D721Med (cell line): ENCODE measurements at regions not wholly inside any gene's neighbourhood (a gene's known extent, or its start where the extent isn't known, plus 50 kb on each side); places are given as distances from the start of the nearest gene placed in this dataset.
"Not testable (repeated sequence)": the region's sequence is repeated elsewhere in the genome, so short reads cannot be mapped to it uniquely, and the experiment has no call there.

Experiments
- DNase-seq: peaks from one replicate; pipeline ENCODE4 v3.0.0; 2011; ENCODE audit warnings: low spot score; ENCODE audit not compliant: insufficient read length
- FAIRE-seq: peaks from 2 replicates; lab custom pipeline; 2011; peaks lifted over from hg19 to GRCh38; lab: Jason Lieb, UNC
- TF ChIP-seq, protein P1 (sequence below): IDR thresholded peaks from 2 replicates; pipeline ENCODE4 v1.5.1; 2012; ENCODE audit warnings: mild to moderate bottlenecking, control low read depth; ENCODE audit not compliant: insufficient read depth; ENCODE audit errors: missing control alignments

DNA sequence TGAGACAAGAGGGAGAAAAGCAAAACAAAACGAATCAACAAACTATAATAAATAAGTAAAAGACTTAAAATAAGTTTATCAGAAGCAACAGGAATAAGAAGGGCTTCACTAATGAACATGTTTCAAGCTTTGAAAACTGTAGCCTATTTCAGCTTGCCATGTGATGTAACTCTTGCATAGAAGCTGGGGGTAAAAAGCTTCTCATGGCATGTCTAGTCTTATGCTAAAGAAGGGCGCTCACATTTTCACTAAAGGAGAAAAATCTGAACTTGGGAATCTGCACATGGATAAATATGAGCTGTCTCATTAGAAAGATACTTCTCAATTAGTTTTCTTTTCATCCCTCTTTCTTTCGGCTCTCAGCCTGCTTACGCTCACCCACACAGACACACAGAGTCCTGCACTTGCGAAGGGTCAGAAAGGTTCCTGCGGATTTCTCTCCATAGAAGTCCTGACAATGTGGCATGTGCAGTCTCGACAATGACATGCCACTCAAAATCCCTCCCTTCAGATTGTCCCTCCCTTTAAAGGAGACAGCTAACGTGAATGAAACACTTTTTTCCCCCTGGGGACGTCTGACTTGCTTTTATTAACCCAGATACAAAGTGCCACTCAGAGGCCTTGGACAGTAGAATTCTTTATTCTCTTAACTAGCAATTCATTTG is 568.9 kb upstream of the NR2F2 start:
- FAIRE-seq: no peak
- TF ChIP-seq, protein P1, sequence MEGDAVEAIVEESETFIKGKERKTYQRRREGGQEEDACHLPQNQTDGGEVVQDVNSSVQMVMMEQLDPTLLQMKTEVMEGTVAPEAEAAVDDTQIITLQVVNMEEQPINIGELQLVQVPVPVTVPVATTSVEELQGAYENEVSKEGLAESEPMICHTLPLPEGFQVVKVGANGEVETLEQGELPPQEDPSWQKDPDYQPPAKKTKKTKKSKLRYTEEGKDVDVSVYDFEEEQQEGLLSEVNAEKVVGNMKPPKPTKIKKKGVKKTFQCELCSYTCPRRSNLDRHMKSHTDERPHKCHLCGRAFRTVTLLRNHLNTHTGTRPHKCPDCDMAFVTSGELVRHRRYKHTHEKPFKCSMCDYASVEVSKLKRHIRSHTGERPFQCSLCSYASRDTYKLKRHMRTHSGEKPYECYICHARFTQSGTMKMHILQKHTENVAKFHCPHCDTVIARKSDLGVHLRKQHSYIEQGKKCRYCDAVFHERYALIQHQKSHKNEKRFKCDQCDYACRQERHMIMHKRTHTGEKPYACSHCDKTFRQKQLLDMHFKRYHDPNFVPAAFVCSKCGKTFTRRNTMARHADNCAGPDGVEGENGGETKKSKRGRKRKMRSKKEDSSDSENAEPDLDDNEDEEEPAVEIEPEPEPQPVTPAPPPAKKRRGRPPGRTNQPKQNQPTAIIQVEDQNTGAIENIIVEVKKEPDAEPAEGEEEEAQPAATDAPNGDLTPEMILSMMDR: no peak
- no peak for DNase-seq

DNA sequence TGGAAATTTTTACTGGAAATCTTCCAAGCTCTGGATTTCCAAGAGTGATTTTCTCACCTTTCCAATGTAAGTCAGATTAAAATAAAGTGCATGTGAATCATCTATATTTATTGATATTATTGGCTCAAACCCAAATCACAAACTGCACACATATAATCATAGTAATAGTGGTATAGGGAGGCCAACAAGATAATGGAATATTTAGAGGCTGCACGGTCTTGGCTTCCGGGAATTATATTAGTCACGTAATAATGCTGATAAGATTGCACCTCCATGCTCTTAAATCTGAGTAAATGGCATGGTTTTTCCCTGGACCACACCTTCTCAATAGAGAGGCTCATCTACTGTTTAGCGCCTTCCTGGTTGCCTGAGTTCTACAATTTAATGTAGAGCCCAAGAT is 567.1 kb upstream of the NR2F2 start:
- TF ChIP-seq, protein P1: no peak
- DNase-seq (no peak), FAIRE-seq (no peak)

DNA sequence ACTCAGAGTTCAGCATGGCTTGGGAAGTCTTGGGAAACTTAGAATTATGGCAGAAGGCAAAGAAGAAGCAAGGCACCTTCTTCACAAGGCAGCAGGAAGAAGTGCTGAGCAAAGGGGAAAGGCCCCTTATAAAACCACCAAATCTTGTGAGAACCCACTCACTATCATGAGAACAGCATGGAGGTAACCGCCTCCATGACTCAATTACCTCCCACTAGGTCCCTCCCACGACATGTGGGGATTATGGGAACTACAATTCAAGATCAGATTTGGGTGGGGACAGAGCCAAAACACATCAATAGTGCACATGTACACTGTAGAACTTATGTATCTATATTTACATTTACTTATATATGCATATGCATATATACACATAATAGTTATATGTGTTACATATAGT is 565.3 kb upstream of the NR2F2 start:
- FAIRE-seq: no peak
- TF ChIP-seq, protein P1: no peak
- no peak for DNase-seq

DNA sequence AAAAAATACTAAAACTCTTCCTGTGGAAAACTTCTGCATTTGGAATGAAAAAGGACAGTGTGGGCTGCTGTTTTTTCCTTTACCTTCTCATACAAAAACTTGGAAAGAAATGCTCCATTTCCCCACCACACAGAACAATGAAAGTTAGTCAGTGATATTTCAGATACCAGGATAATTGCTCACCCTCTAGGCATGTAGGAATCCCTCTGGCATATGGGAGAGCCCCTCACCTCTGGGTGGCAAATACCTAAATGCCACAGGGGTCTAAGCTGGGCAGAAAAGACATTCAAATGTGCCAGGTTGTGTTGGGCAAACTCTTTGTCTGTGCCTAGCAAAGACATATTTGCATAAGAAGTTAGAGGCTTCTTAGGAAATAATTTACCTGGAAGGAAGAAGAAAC is 560.3 kb upstream of the NR2F2 start:
- DNase-seq (no peak), FAIRE-seq (no peak)
- TF ChIP-seq, protein P1: no peak

DNA sequence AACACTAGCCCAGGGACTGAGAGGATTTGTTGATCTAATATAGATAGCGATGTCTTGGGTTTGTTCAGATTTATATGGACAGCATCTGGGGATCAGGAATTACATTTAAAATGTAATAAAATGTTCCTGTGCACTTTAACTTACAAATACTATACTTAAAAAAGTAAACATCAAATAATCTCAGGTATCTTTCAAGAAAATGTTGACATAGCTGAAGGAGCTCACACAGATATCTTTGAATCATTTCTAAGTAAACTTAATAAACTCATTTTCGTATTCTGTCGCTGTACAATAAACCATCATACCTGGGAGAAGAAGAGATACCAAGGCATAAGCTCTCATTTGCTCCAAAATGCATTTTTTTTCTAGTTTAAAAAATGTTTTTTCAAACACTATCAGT is 557.5 kb upstream of the NR2F2 start:
- TF ChIP-seq, protein P1: no peak
- no peak for FAIRE-seq

DNA sequence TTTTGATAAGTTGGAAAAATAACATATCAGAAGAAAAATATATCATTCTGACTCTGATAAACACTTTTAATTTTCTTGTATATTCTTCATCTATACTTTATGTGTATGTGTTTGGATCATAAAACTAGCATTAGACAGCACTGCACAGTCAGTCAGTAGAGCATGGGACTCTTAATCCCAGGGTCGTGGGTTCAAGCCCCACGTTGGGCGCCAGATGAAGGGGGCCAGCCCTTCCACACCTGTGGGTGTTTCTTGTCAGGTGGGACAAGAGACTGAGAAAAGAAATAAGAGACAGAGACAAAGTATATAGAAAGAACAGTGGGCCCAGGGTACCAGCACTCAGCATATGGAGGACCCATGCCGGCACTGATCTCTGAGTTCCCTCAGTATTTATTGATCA is 546.0 kb upstream of the NR2F2 start:
- no peak for FAIRE-seq
- DNase-seq: no peak
- TF ChIP-seq, protein P1: no peak

More for the DNA sequence above, 557.5 kb upstream of the NR2F2 start:
- no peak for DNase-seq

DNA sequence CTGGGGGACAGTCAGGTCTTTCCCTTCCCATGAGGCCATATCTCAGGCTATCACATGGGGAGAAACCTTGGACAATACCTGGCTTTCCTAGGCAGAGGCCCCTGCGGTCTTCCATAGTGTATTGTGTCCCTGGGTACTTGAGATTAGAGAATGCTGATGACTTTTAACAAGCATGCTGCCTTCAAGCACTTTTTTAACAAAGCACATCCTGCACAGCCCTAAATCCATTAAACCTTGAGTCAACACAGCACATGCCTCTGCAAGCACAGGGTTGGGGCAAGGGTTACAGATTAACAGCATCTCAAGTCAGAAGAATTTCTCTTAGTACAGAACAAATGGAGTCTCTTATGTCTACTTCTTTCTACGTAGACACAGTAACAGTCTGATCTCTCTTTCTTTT is 545.2 kb upstream of the NR2F2 start:
- not testable (repeated sequence) for FAIRE-seq, DNase-seq
